H9 (cell line): ENCODE measurements at regions not wholly inside any gene's neighbourhood (a gene's known extent, or its start where the extent isn't known, plus 50 kb on each side); places are given as distances from the start of the nearest gene placed in this dataset.

ENCODE experiments used
- DNase-seq: peaks from one replicate; pipeline ENCODE4 v3.0.0-alpha.2; 2017
- H2AFZ ChIP-seq: one replicate; pipeline ENCODE4 v1.6.1; 2013; ENCODE audit warnings: mild to moderate bottlenecking, low read length, control low read depth, moderate library complexity
- H2AK5ac ChIP-seq: 2 replicates; pipeline ENCODE4 v1.6.1; 2013; ENCODE audit warnings: low read length, control low read depth, mixed read lengths; ENCODE audit not compliant: insufficient read length
- H2BK120ac ChIP-seq: one replicate; pipeline ENCODE4 v1.6.1; 2013; ENCODE audit warnings: low read depth, mild to moderate bottlenecking, low read length, control low read depth, inconsistent platforms; ENCODE audit not compliant: poor library complexity, severe bottlenecking
- H2BK12ac ChIP-seq: 2 replicates; pipeline ENCODE4 v1.6.1; 2013; ENCODE audit warnings: low read length, control low read depth, mixed read lengths, low read depth; ENCODE audit not compliant: insufficient read length
- H2BK15ac ChIP-seq: 2 replicates; pipeline ENCODE4 v1.6.1; 2013; ENCODE audit warnings: low read depth, low read length, control low read depth
- H2BK20ac ChIP-seq: one replicate; pipeline ENCODE4 v1.6.1; 2013; ENCODE audit warnings: low read depth, mild to moderate bottlenecking, low read length, control low read depth, inconsistent platforms; ENCODE audit not compliant: poor library complexity, severe bottlenecking
- H2BK5ac ChIP-seq: 2 replicates; pipeline ENCODE4 v1.6.1; 2013; ENCODE audit warnings: low read length, control low read depth, mixed read lengths; ENCODE audit not compliant: insufficient read length
- H3K14ac ChIP-seq: 2 replicates; pipeline ENCODE4 v1.6.1; 2013; ENCODE audit warnings: low read length, control low read depth; ENCODE audit not compliant: insufficient read depth
- H3K18ac ChIP-seq: 2 replicates; pipeline ENCODE4 v1.6.1; 2013; ENCODE audit warnings: low read depth, mild to moderate bottlenecking, mixed read lengths, low read length, control low read depth; ENCODE audit not compliant: insufficient read length
- H3K23ac ChIP-seq: 2 replicates; pipeline ENCODE4 v1.6.1; 2013; ENCODE audit warnings: low read length, control low read depth, mixed read lengths, low read depth; ENCODE audit not compliant: insufficient read length
- H3K23me2 ChIP-seq: 2 replicates; pipeline ENCODE4 v1.6.1; 2013; ENCODE audit warnings: low read depth, mild to moderate bottlenecking, mixed read lengths, low read length, control low read depth; ENCODE audit not compliant: insufficient read length, poor library complexity, severe bottlenecking
- H3K27ac ChIP-seq: 2 replicates; pipeline ENCODE4 v1.5.1; 2013; ENCODE audit warnings: low read length, control low read depth, mixed read lengths, low read depth; ENCODE audit not compliant: insufficient read length
- H3K27me3 ChIP-seq: 2 replicates; pipeline ENCODE4 v1.6.1; 2013; ENCODE audit warnings: low read length, control low read depth, inconsistent platforms; ENCODE audit not compliant: insufficient read depth
- H3K4ac ChIP-seq: 2 replicates; pipeline ENCODE4 v1.6.1; 2013; ENCODE audit warnings: low read depth, mild to moderate bottlenecking, control low read depth, inconsistent platforms, low read length, moderate library complexity
- H3K4me1 ChIP-seq: 2 replicates; pipeline ENCODE4 v1.6.1; 2013; ENCODE audit warnings: low read length, control low read depth, inconsistent platforms; ENCODE audit not compliant: insufficient read depth
- H3K4me2 ChIP-seq: 2 replicates; pipeline ENCODE4 v1.6.1; 2013; ENCODE audit warnings: low read length, control low read depth, mixed read lengths; ENCODE audit not compliant: insufficient read length, insufficient read depth
- H3K56ac ChIP-seq: 2 replicates; pipeline ENCODE4 v1.6.1; 2013; ENCODE audit warnings: low read depth, mild to moderate bottlenecking, mixed read lengths, low read length, control low read depth; ENCODE audit not compliant: insufficient read length
- H3K79me1 ChIP-seq: 2 replicates; pipeline ENCODE4 v1.6.1; 2013; ENCODE audit warnings: low read depth, mild to moderate bottlenecking, moderate library complexity, low read length, control low read depth, inconsistent platforms; ENCODE audit not compliant: insufficient read depth, poor library complexity, severe bottlenecking
- H3K79me2 ChIP-seq: 2 replicates; pipeline ENCODE4 v1.6.1; 2013; ENCODE audit warnings: low read length, control low read depth, inconsistent platforms; ENCODE audit not compliant: insufficient read depth
- H3K9ac ChIP-seq: 2 replicates; pipeline ENCODE4 v1.6.1; 2013; ENCODE audit warnings: low read length, control low read depth, mixed read lengths; ENCODE audit not compliant: insufficient read length; ENCODE audit errors: extremely low read depth
- H3K9me3 ChIP-seq: one replicate; pipeline ENCODE4 v1.6.1; 2013; ENCODE audit warnings: low read depth, low read length, inconsistent platforms; ENCODE audit not compliant: control insufficient read depth
- H3T11ph ChIP-seq: one replicate; pipeline ENCODE4 v1.6.1; 2013; ENCODE audit warnings: mild to moderate bottlenecking, low read length, control low read depth, inconsistent platforms
- H4K20me1 ChIP-seq: one replicate; pipeline ENCODE4 v1.6.1; 2013; ENCODE audit not compliant: control insufficient read depth, insufficient read length, insufficient read depth
- H4K5ac ChIP-seq: 2 replicates; pipeline ENCODE4 v1.6.1; 2013; ENCODE audit warnings: low read depth, mild to moderate bottlenecking, mixed read lengths, low read length, control low read depth; ENCODE audit not compliant: insufficient read length
- H4K8ac ChIP-seq: replicated peaks from 2 replicates; pipeline ENCODE4 v1.6.1; 2013; ENCODE audit warnings: low read length, control low read depth, mixed read lengths, low read depth; ENCODE audit not compliant: insufficient read length
- H4K91ac ChIP-seq: 2 replicates; pipeline ENCODE4 v1.6.1; 2013; ENCODE audit warnings: low read depth, mild to moderate bottlenecking, moderate library complexity, mixed read lengths, low read length, control low read depth; ENCODE audit not compliant: insufficient read length
- H3K27ac Mint-ChIP-seq, 3 experiments: 2 replicates in 2 of 3; 3 replicates in 1 of 3; pipeline ENCODE4 v1.8.0; 2020 to 2021; ENCODE audit warnings: mixed read lengths in 3 of 3, mild to moderate bottlenecking in 1 of 3, moderate library complexity in 1 of 3
- H3K27me3 Mint-ChIP-seq: 2 replicates; pipeline ENCODE4 v1.8.0; 2021; ENCODE audit warnings: low read depth, mild to moderate bottlenecking, moderate library complexity, mixed read lengths
- H3K36me3 Mint-ChIP-seq, 3 experiments: 2 replicates in 2 of 3; 3 replicates in 1 of 3; pipeline ENCODE4 v1.8.0; 2020 to 2021; ENCODE audit warnings: low read depth in 3 of 3, mixed read lengths in 3 of 3; ENCODE audit not compliant: insufficient read depth in 1 of 3
- H3K4me1 Mint-ChIP-seq, 2 experiments: 2 replicates each; pipeline ENCODE4 v1.8.0; 2020; ENCODE audit warnings: mixed read lengths in 2 of 2
- H3K4me3 Mint-ChIP-seq, 2 experiments: 2 replicates in 1 of 2; 3 replicates in 1 of 2; pipeline ENCODE4 v1.8.0; 2020 to 2021; ENCODE audit warnings: mild to moderate bottlenecking in 2 of 2, mixed read lengths in 2 of 2, moderate library complexity in 1 of 2
- H3K9me3 Mint-ChIP-seq, 2 experiments: 2 replicates in 1 of 2; 3 replicates in 1 of 2; pipeline ENCODE4 v1.8.0; 2020; ENCODE audit warnings: mild to moderate bottlenecking in 2 of 2, mixed read lengths in 2 of 2, moderate library complexity in 1 of 2
- WGBS: extraction: QIAGEN DNeasy Blood & Tissue Kit; methylation state at CpG from one replicate; pipeline ENCODE4 v1.1.7; 2013; ENCODE audit warnings: missing lambda C conversion rate, low lambda C conversion rate, mixed read lengths; ENCODE audit not compliant: insufficient read length; ENCODE audit errors: extremely low coverage; 5-methylcytosine and 5-hydroxymethylcytosine counted together
- TF ChIP-seq, protein P1 (sequence below): fragments of 200-600 bp; sonication (generic); conservative IDR thresholded peaks from 3 replicates; pipeline ENCODE4 v1.8.0; 2021; ENCODE audit warnings: antibody characterized with exemption, mild to moderate bottlenecking

- Histone ChIP-seq H3K56ac (no peak overlapping the region), H3K23ac (no peak overlapping the region), H2BK5ac (no peak overlapping the region), H4K20me1 (no peaks in the 10 kb centered on the region), H2AFZ (no peak overlapping the region), H3K9ac (no peak overlapping the region), H3K14ac (no peak overlapping the region), H2BK120ac (no peak overlapping the region), H3K27ac (no peak overlapping the region), H3K4me2 (no peak overlapping the region), H2BK20ac (no peak overlapping the region), H2BK15ac (no peak overlapping the region), H3K27me3 (no peaks in the 10 kb centered on the region), H4K5ac (no peak overlapping the region), H4K91ac (no peak overlapping the region), H3K79me2 (no peaks in the 10 kb centered on the region), H3K4me1 (no peaks in the 10 kb centered on the region), H3K4ac (no peak overlapping the region), H2BK12ac (no peak overlapping the region), H3K9me3 (no peaks in the 10 kb centered on the region), H3K23me2 (no peaks in the 10 kb centered on the region), H2AK5ac (no peak overlapping the region), H3K79me1 (no peaks in the 10 kb centered on the region), H3T11ph (no peak overlapping the region), H3K18ac (no peak overlapping the region), H4K8ac (no peak overlapping the region)
- no peak overlapping the region for H3K4me3 Mint-ChIP-seq
- DNase-seq = no peak
- no peaks in the 10 kb centered on the region; a peak in 1 of 5 replicates for H3K9me3 Mint-ChIP-seq
- no peak overlapping the region for H3K27ac Mint-ChIP-seq
- no peaks in the 10 kb centered on the region for H3K27me3 Mint-ChIP-seq
- WGBS = no CpG with 5 or more reads among the region's 8 CpGs
- H3K36me3 Mint-ChIP-seq = no peaks in the 10 kb centered on the region
- TF ChIP-seq, protein P1, sequence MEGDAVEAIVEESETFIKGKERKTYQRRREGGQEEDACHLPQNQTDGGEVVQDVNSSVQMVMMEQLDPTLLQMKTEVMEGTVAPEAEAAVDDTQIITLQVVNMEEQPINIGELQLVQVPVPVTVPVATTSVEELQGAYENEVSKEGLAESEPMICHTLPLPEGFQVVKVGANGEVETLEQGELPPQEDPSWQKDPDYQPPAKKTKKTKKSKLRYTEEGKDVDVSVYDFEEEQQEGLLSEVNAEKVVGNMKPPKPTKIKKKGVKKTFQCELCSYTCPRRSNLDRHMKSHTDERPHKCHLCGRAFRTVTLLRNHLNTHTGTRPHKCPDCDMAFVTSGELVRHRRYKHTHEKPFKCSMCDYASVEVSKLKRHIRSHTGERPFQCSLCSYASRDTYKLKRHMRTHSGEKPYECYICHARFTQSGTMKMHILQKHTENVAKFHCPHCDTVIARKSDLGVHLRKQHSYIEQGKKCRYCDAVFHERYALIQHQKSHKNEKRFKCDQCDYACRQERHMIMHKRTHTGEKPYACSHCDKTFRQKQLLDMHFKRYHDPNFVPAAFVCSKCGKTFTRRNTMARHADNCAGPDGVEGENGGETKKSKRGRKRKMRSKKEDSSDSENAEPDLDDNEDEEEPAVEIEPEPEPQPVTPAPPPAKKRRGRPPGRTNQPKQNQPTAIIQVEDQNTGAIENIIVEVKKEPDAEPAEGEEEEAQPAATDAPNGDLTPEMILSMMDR = no peak
- peaks cover 4 to 6% of the 10 kb centered on the region in 2 experiments; a peak in 3 of 4 replicates for H3K4me1 Mint-ChIP-seq
These were observed 152.0 kb upstream of the SGK1 start for GRCh38 chr6:134469702-134470456.
